ENCODE measurements at regions not wholly inside any gene's neighbourhood (a gene's known extent, or its start where the extent isn't known, plus 50 kb on each side); places are given as distances from the start of the nearest gene placed in this dataset.

DNA sequence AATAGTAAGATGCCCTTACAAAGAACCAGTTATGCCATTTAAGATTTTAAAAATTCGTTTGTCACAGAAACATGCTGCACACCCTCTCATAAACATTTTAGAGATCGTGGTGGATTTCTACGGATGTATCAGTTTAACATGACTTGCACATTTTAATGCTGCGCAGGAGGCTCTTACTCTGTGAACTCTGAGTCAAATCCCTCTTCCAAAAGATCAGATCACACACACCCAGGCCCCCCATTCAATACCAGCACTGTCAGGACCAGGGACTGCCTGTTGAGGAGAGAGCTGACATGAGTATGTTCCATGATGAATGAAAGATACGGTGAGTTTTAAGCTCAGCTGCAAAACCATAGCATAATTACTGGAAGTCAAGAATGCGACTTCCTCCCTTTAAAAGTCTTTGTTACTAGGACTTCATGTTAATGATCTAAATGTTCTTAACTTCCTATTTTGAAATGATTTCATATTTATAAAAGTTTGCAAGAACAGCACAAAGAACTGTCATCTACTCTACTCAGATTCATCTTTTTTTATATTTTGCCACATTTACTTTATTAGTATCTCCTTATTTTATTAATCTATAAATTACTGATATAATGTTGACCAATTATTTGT lies 500.2 kb downstream of the GLRX3 start:
- DNase-seq (ENCODE audit: low read depth, low spot score) (no peak), ATAC-seq (no peak)
- no peaks in the 10 kb centered on the region for H3K9me3 ChIP-seq (ENCODE audit: control insufficient read depth, insufficient read depth, low read depth, low read length)
- no peak overlapping the region for H3K27ac ChIP-seq (ENCODE audit: low read length)
- POLR2A ChIA-PET = no interaction called here
- intact Hi-C loops (cut with micrococcal nuclease; ENCODE audit: unreplicated experiment) = no loop called here
- H3K4me3 ChIP-seq (ENCODE audit: low read depth in 2 of 2, low read length in 2 of 2) = no peak overlapping the region
- no peaks in the 10 kb centered on the region for H3K27me3 ChIP-seq (ENCODE audit: control insufficient read depth, insufficient read depth, low read length)
- no TSS peak for BruUV-seq (replicated peaks)
- CTCF ChIA-PET = no interaction called here
- in situ Hi-C loops (cut with HindIII; ENCODE audit: low pct_unique_long_range_greater_than_20kb, low sequenced_read_pairs) = no loop called here
- H3K36me3 ChIP-seq (ENCODE audit: control insufficient read depth, insufficient read depth, low read length) = no peaks in the 10 kb centered on the region
- TF ChIP-seq, protein P1, sequence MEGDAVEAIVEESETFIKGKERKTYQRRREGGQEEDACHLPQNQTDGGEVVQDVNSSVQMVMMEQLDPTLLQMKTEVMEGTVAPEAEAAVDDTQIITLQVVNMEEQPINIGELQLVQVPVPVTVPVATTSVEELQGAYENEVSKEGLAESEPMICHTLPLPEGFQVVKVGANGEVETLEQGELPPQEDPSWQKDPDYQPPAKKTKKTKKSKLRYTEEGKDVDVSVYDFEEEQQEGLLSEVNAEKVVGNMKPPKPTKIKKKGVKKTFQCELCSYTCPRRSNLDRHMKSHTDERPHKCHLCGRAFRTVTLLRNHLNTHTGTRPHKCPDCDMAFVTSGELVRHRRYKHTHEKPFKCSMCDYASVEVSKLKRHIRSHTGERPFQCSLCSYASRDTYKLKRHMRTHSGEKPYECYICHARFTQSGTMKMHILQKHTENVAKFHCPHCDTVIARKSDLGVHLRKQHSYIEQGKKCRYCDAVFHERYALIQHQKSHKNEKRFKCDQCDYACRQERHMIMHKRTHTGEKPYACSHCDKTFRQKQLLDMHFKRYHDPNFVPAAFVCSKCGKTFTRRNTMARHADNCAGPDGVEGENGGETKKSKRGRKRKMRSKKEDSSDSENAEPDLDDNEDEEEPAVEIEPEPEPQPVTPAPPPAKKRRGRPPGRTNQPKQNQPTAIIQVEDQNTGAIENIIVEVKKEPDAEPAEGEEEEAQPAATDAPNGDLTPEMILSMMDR (IDR thresholded peaks at IDR 0.05) = no peak
- TF ChIP-seq POLR2AphosphoS5 (IDR thresholded peaks at IDR 0.05; ENCODE audit: low read depth, low read length) = no peak
- TF ChIP-seq, protein P2, sequence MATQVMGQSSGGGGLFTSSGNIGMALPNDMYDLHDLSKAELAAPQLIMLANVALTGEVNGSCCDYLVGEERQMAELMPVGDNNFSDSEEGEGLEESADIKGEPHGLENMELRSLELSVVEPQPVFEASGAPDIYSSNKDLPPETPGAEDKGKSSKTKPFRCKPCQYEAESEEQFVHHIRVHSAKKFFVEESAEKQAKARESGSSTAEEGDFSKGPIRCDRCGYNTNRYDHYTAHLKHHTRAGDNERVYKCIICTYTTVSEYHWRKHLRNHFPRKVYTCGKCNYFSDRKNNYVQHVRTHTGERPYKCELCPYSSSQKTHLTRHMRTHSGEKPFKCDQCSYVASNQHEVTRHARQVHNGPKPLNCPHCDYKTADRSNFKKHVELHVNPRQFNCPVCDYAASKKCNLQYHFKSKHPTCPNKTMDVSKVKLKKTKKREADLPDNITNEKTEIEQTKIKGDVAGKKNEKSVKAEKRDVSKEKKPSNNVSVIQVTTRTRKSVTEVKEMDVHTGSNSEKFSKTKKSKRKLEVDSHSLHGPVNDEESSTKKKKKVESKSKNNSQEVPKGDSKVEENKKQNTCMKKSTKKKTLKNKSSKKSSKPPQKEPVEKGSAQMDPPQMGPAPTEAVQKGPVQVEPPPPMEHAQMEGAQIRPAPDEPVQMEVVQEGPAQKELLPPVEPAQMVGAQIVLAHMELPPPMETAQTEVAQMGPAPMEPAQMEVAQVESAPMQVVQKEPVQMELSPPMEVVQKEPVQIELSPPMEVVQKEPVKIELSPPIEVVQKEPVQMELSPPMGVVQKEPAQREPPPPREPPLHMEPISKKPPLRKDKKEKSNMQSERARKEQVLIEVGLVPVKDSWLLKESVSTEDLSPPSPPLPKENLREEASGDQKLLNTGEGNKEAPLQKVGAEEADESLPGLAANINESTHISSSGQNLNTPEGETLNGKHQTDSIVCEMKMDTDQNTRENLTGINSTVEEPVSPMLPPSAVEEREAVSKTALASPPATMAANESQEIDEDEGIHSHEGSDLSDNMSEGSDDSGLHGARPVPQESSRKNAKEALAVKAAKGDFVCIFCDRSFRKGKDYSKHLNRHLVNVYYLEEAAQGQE (IDR thresholded peaks at IDR 0.05; ENCODE audit: insufficient read depth in 1 of 2, low read depth in 2 of 2, low read length in 1 of 2) = no peak
- no peaks in the 10 kb centered on the region for H3K4me1 ChIP-seq (ENCODE audit: control insufficient read depth, insufficient read depth, low read length)

DNA sequence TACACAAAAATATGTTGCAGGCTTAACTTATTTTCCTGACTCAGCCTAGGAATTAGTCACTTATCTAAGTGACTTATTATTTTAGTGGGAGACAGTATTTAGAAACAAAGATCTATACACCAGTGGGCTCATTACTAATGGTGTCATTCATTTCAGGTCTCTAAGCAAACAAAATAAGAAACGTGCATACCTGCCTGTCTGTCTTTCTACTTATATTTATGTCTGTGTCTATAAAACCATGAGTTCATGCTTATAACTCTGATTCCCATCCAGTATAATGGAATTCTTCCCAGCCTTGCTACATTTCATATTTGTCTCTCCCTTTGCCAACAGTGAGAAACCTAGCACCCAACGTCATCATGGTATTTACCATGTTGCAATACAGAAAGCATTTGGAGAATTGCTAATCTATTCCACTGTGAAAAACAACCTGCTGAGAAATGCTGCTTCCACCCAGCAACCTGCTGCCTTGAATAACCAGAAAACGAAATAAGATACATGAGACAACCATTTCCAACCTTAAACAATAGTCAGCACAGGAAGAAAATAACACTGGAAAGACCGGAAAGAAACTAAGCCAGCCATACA lies 501.0 kb downstream of the GLRX3 start:
- no peak overlapping the region for H3K4me3 ChIP-seq (ENCODE audit: low read depth in 2 of 2, low read length in 2 of 2)
- in situ Hi-C loops (cut with HindIII; ENCODE audit: low pct_unique_long_range_greater_than_20kb, low sequenced_read_pairs) = no loop called here
- no peak for ATAC-seq
- H3K9me3 ChIP-seq (ENCODE audit: control insufficient read depth, insufficient read depth, low read depth, low read length) = no peaks in the 10 kb centered on the region
- intact Hi-C loops (cut with micrococcal nuclease; ENCODE audit: unreplicated experiment) = no loop called here
- no peaks in the 10 kb centered on the region for H3K4me1 ChIP-seq (ENCODE audit: control insufficient read depth, insufficient read depth, low read length)
- no peaks in the 10 kb centered on the region for H3K36me3 ChIP-seq (ENCODE audit: control insufficient read depth, insufficient read depth, low read length)
- TF ChIP-seq POLR2AphosphoS5 (IDR thresholded peaks at IDR 0.05; ENCODE audit: low read depth, low read length) (no peak), TCF7L2 (IDR thresholded peaks at IDR 0.05; ENCODE audit: low read depth, low read length) (no peak), SIN3A (IDR thresholded peaks at IDR 0.05; ENCODE audit: borderline replicate concordance, insufficient read depth, low read depth, low read length) (no peak)
- TF ChIP-seq, protein P1 (IDR thresholded peaks at IDR 0.05) = no peak
- TF ChIP-seq, protein P2 (IDR thresholded peaks at IDR 0.05; ENCODE audit: insufficient read depth in 1 of 2, low read depth in 2 of 2, low read length in 1 of 2) = no peak
- no peaks in the 10 kb centered on the region for H3K27me3 ChIP-seq (ENCODE audit: control insufficient read depth, insufficient read depth, low read length)
- BruUV-seq (replicated peaks) = no TSS peak
- ChIA-PET POLR2A (no interaction called here), CTCF (no interaction called here)
- no peak for DNase-seq (ENCODE audit: low read depth, low spot score)
- H3K27ac ChIP-seq (ENCODE audit: low read length) = no peak overlapping the region
